ENCODE measurements at regions not wholly inside any gene's neighbourhood (a gene's known extent, or its start where the extent isn't known, plus 50 kb on each side); places are given as distances from the start of the nearest gene placed in this dataset.

- Histone ChIP-seq H3K27me3 (ENCODE audit: control insufficient read depth, insufficient read depth, low read length) (no peaks in the 10 kb centered on the region), H3K9ac (ENCODE audit: low read depth, low read length) (no peak overlapping the region)
Measured at GRCh38 chr11:131234221-131234620, 136.2 kb upstream of the NTM start.

GRCh38 chr11:131235328-131236298 is 134.8 kb upstream of the NTM start:
- Histone ChIP-seq H3K9ac (ENCODE audit: low read depth, low read length) (no peak overlapping the region), H3K27ac (ENCODE audit: low read depth, low read length) (no peak overlapping the region), H3K4me3 (ENCODE audit: low read depth, low read length) (no peak overlapping the region), H3K27me3 (ENCODE audit: control insufficient read depth, insufficient read depth, low read length) (no peaks in the 10 kb centered on the region), H3K36me3 (ENCODE audit: control insufficient read depth, insufficient read depth, low read length) (no peaks in the 10 kb centered on the region), H3K4me1 (ENCODE audit: control insufficient read depth, insufficient read depth, low read length) (peaks cover 9% of the 10 kb centered on the region), H3K9me3 (ENCODE audit: control insufficient read depth, insufficient read depth, low read length) (no peaks in the 10 kb centered on the region)

More at GRCh38 chr11:131234221-131234620, 136.2 kb upstream of the NTM start:
- H3K4me1 ChIP-seq (ENCODE audit: control insufficient read depth, insufficient read depth, low read length): peaks cover 9% of the 10 kb centered on the region
- H3K36me3 ChIP-seq (ENCODE audit: control insufficient read depth, insufficient read depth, low read length): no peaks in the 10 kb centered on the region
- H3K4me3 ChIP-seq (ENCODE audit: low read depth, low read length): no peak overlapping the region
- H3K9me3 ChIP-seq (ENCODE audit: control insufficient read depth, insufficient read depth, low read length): no peaks in the 10 kb centered on the region
- H3K27ac ChIP-seq (ENCODE audit: low read depth, low read length): no peak overlapping the region

DNA sequence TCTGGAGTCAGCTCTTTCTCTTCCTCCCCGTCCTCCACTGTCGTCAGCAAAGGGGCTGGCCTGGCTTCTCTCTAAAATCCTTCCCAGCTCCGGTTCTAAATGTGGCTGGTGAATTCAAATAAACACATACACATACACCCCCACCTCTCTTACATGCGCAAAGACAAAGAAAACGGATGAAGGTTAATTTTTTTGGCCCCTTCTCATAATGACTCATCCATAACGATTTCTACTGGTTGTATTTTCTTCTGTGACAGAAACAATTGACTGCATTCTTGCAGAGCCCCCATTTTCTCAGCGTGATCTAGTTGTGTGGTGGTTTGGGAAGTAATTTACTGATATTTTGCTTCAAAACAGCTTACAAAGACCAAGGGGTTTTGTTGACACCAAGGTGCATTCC is 130.0 kb upstream of the NTM start:
- Histone ChIP-seq H3K4me1 (ENCODE audit: control insufficient read depth, insufficient read depth, low read length) (peaks cover 8% of the 10 kb centered on the region), H3K27me3 (ENCODE audit: control insufficient read depth, insufficient read depth, low read length) (no peaks in the 10 kb centered on the region), H3K9ac (ENCODE audit: low read depth, low read length) (no peak overlapping the region), H3K9me3 (ENCODE audit: control insufficient read depth, insufficient read depth, low read length) (no peaks in the 10 kb centered on the region), H3K27ac (ENCODE audit: low read depth, low read length) (no peak overlapping the region), H3K4me3 (ENCODE audit: low read depth, low read length) (no peak overlapping the region), H3K36me3 (ENCODE audit: control insufficient read depth, insufficient read depth, low read length) (no peaks in the 10 kb centered on the region)

- no peak overlapping the region for H3K9ac ChIP-seq (ENCODE audit: low read depth, low read length)
- H3K27me3 ChIP-seq (ENCODE audit: control insufficient read depth, insufficient read depth, low read length): peaks cover 8% of the 10 kb centered on the region; the same call in 1 of the 2 replicates
- no peak overlapping the region for H3K27ac ChIP-seq (ENCODE audit: low read depth, low read length)
- H3K36me3 ChIP-seq (ENCODE audit: control insufficient read depth, insufficient read depth, low read length): no peaks in the 10 kb centered on the region
- H3K4me1 ChIP-seq (ENCODE audit: control insufficient read depth, insufficient read depth, low read length): peaks cover 28% of the 10 kb centered on the region
- H3K9me3 ChIP-seq (ENCODE audit: control insufficient read depth, insufficient read depth, low read length): no peaks in the 10 kb centered on the region
- no peak overlapping the region for H3K4me3 ChIP-seq (ENCODE audit: low read depth, low read length)
Measured at GRCh38 chr11:131242476-131243000, 127.9 kb upstream of the NTM start.

GRCh38 chr11:131246156-131246555 is 124.3 kb upstream of the NTM start:
- Histone ChIP-seq H3K4me3 (ENCODE audit: low read depth, low read length) (no peak overlapping the region), H3K27me3 (ENCODE audit: control insufficient read depth, insufficient read depth, low read length) (peaks cover 8% of the 10 kb centered on the region; the same call in 1 of the 2 replicates), H3K36me3 (ENCODE audit: control insufficient read depth, insufficient read depth, low read length) (no peaks in the 10 kb centered on the region), H3K4me1 (ENCODE audit: control insufficient read depth, insufficient read depth, low read length) (peaks cover 29% of the 10 kb centered on the region), H3K9me3 (ENCODE audit: control insufficient read depth, insufficient read depth, low read length) (no peaks in the 10 kb centered on the region), H3K27ac (ENCODE audit: low read depth, low read length) (peak overlapping the region; percentile 1), H3K9ac (ENCODE audit: low read depth, low read length) (no peak overlapping the region)

GRCh38 chr11:131246663-131247062 is 123.8 kb upstream of the NTM start:
- H3K4me3 ChIP-seq (ENCODE audit: low read depth, low read length): peak overlapping the region; percentile 37; the same call in 1 of the 2 replicates
- H3K4me1 ChIP-seq (ENCODE audit: control insufficient read depth, insufficient read depth, low read length): peaks cover 30% of the 10 kb centered on the region
- H3K27ac ChIP-seq (ENCODE audit: low read depth, low read length): peak overlapping the region; percentile 1
- no peak overlapping the region for H3K9ac ChIP-seq (ENCODE audit: low read depth, low read length)
- H3K9me3 ChIP-seq (ENCODE audit: control insufficient read depth, insufficient read depth, low read length): no peaks in the 10 kb centered on the region
- no peaks in the 10 kb centered on the region for H3K36me3 ChIP-seq (ENCODE audit: control insufficient read depth, insufficient read depth, low read length)
- peaks cover 8% of the 10 kb centered on the region; the same call in 1 of the 2 replicates for H3K27me3 ChIP-seq (ENCODE audit: control insufficient read depth, insufficient read depth, low read length)

DNA sequence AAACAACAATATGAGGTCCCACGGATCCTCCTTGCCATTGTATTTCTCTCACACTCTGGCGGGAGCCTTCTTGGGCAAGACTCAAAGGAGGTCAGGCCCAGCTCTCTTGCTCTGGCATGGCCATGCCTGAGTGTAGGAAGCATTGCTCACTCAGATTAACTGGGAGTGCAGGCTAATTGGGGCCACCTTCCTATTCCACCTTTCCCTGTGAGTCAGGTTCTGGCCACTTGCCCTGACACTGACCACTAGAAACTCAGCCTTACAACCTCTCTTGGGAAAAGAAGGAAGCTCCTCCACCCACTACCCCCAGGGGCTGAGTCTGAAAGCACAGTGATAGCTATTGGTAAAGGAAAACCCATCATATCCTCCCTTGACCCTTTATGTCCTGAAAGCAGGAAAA is 121.8 kb upstream of the NTM start:
- Histone ChIP-seq H3K9ac (ENCODE audit: low read depth, low read length) (no peak overlapping the region), H3K36me3 (ENCODE audit: control insufficient read depth, insufficient read depth, low read length) (no peaks in the 10 kb centered on the region), H3K27ac (ENCODE audit: low read depth, low read length) (no peak overlapping the region), H3K4me3 (ENCODE audit: low read depth, low read length) (no peak overlapping the region), H3K9me3 (ENCODE audit: control insufficient read depth, insufficient read depth, low read length) (no peaks in the 10 kb centered on the region), H3K4me1 (ENCODE audit: control insufficient read depth, insufficient read depth, low read length) (peaks cover 44% of the 10 kb centered on the region), H3K27me3 (ENCODE audit: control insufficient read depth, insufficient read depth, low read length) (peaks cover 8% of the 10 kb centered on the region; the same call in 1 of the 2 replicates)

GRCh38 chr11:131253142-131253655 is 117.2 kb upstream of the NTM start:
- Histone ChIP-seq H3K9me3 (ENCODE audit: control insufficient read depth, insufficient read depth, low read length) (no peaks in the 10 kb centered on the region), H3K9ac (ENCODE audit: low read depth, low read length) (peak overlapping the region; percentile 93), H3K36me3 (ENCODE audit: control insufficient read depth, insufficient read depth, low read length) (no peaks in the 10 kb centered on the region), H3K4me1 (ENCODE audit: control insufficient read depth, insufficient read depth, low read length) (peaks cover 22% of the 10 kb centered on the region), H3K27me3 (ENCODE audit: control insufficient read depth, insufficient read depth, low read length) (no peaks in the 10 kb centered on the region), H3K27ac (ENCODE audit: low read depth, low read length) (peak overlapping the region; percentile 97), H3K4me3 (ENCODE audit: low read depth, low read length) (peak overlapping the region; percentile 75)

DNA sequence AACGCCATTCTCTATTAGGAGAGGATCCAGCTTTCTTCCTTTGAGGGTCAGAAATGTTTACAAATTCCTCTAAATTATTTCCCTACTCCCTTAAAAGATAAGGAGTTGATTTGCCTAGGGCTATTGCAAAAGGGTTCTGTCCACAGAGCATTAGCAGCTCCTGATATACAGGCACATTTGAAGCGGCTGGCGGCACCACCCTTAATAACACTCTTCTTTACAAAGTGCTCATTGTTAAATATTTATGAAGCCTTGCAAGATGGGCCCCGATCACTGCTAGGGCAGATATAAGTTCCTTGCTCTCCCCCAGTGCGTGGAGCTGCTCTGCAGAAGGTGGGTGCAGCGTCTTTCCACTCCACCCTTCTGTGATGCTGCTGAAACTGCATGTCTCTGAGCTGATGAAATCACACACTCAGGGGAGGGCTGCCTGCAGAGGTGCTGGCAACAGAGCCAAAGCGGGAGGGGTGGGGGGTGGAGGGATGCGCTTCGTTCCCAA is 116.7 kb upstream of the NTM start:
- peak overlapping the region; percentile 93 for H3K9ac ChIP-seq (ENCODE audit: low read depth, low read length)
- H3K27me3 ChIP-seq (ENCODE audit: control insufficient read depth, insufficient read depth, low read length): no peaks in the 10 kb centered on the region
- peaks cover 22% of the 10 kb centered on the region for H3K4me1 ChIP-seq (ENCODE audit: control insufficient read depth, insufficient read depth, low read length)
- H3K4me3 ChIP-seq (ENCODE audit: low read depth, low read length): peak overlapping the region; percentile 75
- H3K9me3 ChIP-seq (ENCODE audit: control insufficient read depth, insufficient read depth, low read length): no peaks in the 10 kb centered on the region; the same call in 1 of the 2 replicates
- H3K36me3 ChIP-seq (ENCODE audit: control insufficient read depth, insufficient read depth, low read length): no peaks in the 10 kb centered on the region
- H3K27ac ChIP-seq (ENCODE audit: low read depth, low read length): peak overlapping the region; percentile 97

- no peaks in the 10 kb centered on the region; the same call in 1 of the 2 replicates for H3K9me3 ChIP-seq (ENCODE audit: control insufficient read depth, insufficient read depth, low read length)
- H3K9ac ChIP-seq (ENCODE audit: low read depth, low read length): peak overlapping the region; percentile 93
- peak overlapping the region; percentile 97 for H3K27ac ChIP-seq (ENCODE audit: low read depth, low read length)
- no peaks in the 10 kb centered on the region for H3K27me3 ChIP-seq (ENCODE audit: control insufficient read depth, insufficient read depth, low read length)
- no peaks in the 10 kb centered on the region; the same call in 1 of the 2 replicates for H3K36me3 ChIP-seq (ENCODE audit: control insufficient read depth, insufficient read depth, low read length)
- H3K4me3 ChIP-seq (ENCODE audit: low read depth, low read length): peak overlapping the region; percentile 75
- H3K4me1 ChIP-seq (ENCODE audit: control insufficient read depth, insufficient read depth, low read length): peaks cover 22% of the 10 kb centered on the region
Measured at GRCh38 chr11:131254254-131254653, 116.2 kb upstream of the NTM start.
